ENCODE measurements at regions not wholly inside any gene's neighbourhood (a gene's known extent, or its start where the extent isn't known, plus 50 kb on each side); places are given as distances from the start of the nearest gene placed in this dataset.
A peak's percentile ranks its signal among the peaks of the same experiment; 100 is the strongest.
"Not testable (repeated sequence)": the region's sequence is repeated elsewhere in the genome, so short reads cannot be mapped to it uniquely, and the experiment has no call there.

DNA sequence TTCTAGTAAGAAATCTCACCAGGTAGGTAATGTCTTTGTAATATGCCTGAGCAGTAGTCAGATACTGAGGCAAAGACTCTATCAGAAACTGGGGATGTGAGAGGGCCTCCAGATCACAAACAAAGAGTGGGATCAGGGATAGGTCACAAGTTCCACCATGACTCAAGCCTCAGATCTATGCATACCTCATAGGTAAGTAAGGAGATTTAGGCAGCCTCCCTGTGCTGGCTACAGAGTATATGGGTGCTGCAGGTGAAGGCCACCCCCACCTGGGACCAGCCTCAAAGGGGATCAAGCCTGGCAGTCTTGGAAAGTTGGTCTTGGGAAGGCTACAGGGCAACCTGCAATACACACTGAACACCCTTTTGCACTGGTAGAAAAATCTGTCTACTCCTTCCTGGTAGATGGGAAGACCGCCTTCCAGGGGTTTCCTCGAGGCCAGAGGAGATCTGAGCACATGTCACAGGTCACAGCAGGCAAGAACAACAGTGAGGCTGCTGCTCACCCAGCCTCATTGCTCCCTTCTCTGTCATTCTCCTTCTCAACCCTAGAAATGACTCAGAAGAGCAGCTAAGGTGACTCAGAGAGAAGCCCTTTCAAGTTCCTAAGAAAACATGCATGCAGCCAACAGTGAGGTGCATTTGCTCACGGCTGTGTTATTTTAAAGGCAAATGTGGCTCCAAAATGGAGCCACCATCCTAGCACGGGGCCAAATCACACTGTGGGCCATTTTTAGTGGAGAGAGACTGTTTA, 143.4 kb upstream of the CDKN3 start:
- peak; percentile 68 for DNase-seq (ENCODE audit: low spot score)

DNA sequence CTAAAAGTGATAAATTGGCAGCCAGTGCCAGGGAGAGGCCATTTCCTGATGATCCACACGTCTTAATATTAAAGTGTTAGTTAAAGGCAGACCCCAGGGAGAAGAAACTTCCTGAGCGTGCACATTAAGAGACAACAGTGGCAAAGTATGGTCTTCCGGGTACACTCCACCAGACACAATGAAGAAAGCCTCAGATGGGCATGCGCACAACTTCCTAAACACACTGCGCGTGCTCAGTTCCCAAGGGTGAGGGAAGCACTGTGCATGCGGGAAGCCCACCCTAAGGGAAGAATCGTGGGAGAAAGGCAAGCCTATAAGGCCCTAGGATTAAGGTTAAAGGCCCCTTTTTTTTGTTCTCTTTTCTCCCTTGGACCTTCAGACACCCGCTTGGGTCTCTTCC, 140.7 kb upstream of the CDKN3 start:
- DNase-seq (ENCODE audit: low spot score) = no peak

DNA sequence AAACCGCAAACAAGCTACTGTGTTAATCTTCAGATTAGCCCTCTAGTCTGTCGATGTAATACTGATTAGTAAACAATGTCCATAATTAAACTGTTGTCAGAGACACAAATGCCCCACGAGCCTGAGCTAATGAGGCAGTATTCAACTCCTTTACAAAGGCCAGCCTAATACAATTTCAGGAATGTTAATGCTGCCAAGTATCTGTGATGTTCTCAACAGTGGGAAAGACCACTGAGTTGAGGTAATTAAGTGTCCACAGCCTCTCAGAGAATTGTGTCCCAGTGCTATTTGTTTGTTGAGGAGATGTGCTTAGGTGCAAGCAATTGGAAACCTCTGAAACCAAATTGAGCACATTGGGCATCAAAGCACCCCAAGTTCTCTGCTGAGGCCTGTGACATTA, 139.4 kb upstream of the CDKN3 start:
- no peak for DNase-seq (ENCODE audit: low spot score)

DNA sequence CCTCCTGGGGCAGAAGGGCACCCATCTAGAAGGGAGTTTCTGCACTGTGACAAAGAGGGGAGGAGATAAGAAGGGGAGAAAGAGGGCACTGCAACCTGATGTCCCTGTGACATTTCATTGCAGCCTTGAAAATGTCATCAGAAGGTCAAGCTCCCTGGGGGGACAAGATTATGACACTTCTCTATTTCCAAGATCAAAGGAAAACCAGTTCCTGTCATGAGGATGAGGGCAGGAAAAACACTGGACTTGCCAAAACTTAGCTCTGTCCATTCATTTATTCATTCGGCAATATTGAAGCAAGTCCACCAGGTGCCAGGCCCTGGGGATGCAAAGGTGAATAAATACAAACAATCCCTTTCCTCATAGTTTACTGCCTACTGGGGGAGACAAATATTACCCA, 138.4 kb upstream of the CDKN3 start:
- DNase-seq (ENCODE audit: low spot score) = no peak

DNA sequence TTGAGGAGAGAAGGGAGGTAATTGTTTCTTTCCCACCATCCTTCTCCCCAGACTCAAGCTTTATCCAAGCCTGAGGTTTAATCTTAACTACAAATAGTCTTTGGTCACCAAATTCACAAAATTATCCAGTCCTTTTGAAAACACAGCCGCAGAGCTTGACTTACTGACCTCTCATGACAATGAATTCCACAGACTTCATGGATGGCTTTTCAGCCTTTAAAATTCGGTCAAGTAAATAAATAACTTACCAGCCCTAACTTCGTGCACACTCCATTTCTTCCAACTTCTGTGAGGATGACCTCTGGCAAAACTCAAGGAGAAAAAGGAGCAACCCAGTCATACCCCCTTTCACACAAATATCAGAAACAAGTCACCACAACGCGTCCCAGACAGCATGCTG, 137.0 kb upstream of the CDKN3 start:
- no peak for DNase-seq (ENCODE audit: low spot score)

DNA sequence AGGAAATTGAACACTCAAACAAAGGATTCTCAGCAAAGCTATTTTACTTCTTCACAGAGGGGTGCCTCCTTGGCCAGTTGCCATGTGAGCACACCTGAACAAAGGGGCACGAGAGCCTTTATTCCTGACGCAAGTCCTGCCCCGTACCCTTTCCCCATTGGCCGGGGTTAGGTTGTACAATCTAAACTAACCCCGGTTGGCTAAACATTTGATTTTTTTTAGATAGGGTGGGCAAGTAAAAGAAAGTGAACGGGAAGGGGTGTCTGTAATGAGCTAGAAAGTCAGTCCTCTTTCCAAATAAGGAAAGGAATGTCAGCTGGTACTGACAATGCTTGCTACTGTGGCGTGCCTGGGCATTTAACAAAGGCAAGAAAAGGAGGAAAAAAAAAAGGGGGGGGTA, 135.5 kb upstream of the CDKN3 start:
- no peak for DNase-seq (ENCODE audit: low spot score)

DNA sequence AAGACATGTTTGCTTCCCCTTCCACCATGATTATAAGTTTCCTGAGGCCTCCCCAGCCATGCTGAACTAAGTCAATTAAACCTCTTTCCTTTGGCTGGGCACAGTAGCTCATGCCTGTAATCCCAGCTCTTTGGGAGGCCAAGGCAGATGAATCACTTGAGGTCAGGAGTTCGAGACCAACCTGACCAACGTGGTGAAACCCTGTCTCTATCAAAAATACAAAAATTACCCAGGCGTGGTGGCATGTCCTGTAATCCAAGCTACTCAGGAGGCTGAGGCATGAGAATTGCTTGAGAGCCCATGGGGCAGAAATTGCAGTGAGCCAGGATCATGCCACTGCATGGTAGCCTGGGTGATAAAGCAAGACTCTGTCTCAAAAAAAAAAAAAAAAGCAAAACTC, 130.2 kb upstream of the CDKN3 start:
- DNase-seq (ENCODE audit: low spot score) = not testable (repeated sequence)

DNA sequence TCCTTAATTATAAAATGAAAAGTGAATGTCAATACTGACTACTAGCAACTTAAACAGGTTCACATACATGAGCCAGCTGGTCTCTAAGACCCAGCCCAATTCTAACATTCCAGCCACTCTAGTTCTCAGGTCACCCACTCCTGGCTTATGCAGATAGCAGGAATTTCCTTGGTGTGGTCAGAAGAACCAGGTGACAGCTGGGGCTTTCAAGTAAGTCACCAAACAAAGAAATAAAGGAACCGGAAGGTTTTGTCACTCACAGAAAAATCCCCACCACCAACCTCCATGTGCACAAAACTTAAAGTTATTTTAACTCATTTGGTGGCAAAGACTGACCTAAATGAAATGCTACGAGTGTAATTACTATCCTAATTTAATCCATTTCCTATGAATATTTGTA, 129.6 kb upstream of the CDKN3 start:
- no peak for DNase-seq (ENCODE audit: low spot score)

DNA sequence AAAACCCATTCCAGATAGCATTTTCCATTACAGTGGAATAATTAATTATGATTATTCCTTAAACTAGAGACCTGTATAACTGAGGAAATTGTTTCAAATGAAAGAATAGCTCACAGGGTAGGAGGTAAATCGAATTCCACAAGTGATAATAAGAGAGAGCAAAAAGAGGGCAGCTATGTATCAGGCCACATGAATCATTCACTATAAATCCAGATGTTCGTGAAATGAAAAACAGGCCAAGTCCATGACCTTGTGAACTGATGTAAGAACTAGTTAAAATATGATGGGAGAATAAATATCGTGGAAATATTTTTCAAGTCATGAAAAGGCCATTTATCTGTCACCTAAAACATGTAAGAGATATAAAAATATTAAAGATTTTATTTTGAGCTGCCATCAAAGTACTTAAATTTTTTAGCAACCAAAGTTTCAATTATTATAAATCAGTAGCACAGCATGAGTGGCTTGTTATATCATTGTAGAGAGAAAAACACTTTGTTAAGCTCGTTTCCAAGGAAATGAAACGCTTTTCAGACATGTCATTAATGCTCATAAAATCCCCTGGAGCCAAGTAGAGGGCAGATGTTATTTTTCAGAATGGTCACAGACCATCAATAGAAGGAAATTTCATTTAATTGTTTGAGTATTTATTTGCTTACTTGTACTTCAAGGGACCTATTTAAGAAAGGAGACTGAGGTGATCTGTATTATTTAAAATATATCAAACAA, 120.6 kb upstream of the CDKN3 start:
- no peak for DNase-seq (ENCODE audit: low spot score)

DNA sequence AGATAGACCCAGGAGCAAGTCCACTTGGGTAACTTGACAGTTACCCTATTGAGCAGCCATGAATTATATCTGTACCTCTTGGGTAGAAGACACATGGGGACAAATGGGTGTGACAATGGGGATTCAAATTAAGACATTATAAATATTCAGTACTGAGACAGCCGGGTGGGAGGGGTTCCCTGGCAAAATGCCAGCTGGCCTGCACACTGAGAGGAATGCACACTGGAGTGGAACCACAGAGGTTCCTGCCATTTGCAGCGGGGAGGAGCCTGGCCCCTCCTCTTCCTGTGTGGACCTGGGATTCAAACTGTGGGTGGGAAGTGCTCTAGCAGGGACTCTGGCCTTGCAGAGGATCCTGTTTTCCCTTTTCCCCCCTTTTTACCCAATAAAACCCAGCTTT, 118.7 kb upstream of the CDKN3 start:
- DNase-seq (ENCODE audit: low spot score) = peak; percentile 11

DNA sequence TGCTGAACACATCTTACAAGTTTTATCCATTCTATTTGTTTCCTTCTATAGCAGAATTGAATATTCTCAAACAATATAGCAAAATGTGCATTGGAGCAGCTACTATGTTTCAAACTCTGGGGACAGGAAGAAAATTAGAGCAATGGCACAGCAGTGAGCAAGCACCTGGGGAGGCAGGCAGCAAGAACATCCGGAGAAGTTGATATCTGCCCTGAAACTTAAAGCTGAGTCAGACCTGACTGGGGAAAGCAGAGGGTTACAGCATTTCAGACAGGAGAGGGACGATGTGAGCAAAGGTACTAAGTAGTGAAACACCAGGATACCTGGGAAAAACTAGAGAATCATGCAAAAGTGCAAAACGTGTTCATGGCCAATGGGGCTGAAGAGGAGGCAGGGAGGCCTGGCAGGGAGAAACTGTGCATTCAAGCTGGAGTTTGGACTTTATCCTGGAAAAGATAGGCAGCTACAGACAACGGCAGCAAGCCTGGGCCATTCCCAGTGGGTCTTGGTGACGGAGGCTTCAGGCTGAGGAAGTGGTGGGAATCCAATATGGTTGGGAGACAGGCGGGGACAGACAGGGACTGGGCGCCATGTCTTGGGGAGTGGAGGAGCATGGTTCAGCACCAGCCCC, 118.0 kb upstream of the CDKN3 start:
- no peak for DNase-seq (ENCODE audit: low spot score)

DNA sequence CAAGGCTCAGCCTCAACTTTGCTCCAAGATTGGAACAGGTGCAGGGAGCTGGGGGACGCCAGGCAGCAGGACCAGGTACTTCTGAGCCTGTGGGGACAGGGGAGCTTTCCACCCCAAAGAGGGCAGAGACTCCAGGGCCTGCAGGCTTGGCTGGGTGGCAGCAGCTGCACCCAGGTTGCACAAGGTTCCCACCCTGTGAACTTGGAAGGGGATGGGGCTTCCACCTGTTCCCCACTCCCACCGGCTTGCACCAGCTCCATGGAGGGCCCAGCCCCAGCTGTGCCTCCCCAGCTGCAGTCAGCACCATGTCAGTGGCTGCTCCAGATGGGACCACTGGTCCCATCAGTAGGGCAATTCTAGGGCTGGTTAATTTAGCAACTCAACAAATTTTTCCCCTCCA, 114.0 kb upstream of the CDKN3 start:
- DNase-seq (ENCODE audit: low spot score) = no peak

DNA sequence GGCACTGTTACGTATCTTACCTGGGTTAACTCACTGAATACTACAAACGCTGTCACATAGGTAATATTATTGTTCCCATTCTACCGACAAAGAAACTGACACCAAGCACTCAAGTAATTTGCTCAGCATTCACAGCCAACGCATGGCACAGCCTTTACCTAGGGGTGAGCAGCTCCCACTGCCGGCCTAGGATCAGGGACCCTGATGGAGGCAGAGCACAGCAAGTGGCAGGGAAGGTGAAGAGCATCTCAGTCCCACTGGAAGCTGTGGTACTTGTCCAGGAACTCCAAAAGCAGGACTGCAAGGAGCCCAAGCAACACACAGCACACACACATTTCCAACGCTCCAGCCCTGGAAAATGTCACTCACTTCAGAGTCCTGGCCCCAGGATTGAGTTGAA, 111.8 kb upstream of the CDKN3 start:
- no peak for DNase-seq (ENCODE audit: low spot score)

DNA sequence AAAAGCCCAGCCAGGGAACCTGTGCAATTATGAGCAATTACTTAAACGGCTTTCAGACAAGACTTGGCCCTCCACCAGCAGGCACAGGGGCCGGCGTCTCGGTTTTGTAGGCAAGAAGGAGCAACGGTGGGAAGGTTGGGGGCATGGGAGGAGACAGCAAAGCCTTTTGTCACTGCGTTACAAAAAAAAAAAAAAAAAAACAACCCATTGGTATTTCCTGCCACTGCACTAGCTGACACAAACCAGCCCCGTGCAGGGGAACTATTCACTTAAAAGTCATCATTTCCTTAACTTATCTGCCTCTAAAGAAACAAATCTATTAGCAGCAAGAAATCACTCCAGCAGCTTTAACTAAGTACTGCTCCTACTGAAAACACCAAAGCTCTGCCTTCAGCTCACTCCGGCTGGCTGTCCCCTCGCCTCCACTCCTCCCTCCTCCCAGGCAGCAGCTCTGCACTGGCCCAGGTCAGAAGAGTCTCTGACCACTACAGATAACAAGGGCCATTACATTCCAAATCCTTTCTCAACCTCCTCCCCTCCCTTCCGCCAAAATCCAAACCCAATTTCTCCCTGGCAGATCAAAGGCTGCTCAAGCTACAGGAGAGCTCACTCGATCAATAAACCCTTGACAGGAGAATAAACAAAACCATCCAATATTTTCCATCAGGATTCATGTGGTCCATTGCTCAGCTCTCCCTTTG, 105.2 kb upstream of the CDKN3 start:
- no peak for DNase-seq (ENCODE audit: low spot score)

DNA sequence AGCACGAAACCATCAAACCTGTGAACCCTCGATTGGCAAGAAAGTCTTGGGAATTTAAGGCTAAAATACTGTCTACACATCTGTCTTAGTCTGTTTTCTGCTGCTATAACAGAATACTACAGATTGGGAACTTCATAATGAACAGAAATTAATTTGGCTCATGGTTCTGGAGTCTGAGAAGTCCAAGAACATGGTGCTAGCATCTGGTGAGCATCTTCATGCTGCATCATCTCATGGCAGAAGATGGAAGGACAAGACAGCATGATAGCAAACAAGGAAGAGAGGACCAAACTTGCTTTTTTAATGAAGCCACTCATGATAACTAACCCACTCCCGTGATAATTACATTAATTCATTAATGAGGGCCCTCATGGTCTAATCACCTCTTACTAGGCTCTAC, 102.0 kb upstream of the CDKN3 start:
- no peak for DNase-seq (ENCODE audit: low spot score)

DNA sequence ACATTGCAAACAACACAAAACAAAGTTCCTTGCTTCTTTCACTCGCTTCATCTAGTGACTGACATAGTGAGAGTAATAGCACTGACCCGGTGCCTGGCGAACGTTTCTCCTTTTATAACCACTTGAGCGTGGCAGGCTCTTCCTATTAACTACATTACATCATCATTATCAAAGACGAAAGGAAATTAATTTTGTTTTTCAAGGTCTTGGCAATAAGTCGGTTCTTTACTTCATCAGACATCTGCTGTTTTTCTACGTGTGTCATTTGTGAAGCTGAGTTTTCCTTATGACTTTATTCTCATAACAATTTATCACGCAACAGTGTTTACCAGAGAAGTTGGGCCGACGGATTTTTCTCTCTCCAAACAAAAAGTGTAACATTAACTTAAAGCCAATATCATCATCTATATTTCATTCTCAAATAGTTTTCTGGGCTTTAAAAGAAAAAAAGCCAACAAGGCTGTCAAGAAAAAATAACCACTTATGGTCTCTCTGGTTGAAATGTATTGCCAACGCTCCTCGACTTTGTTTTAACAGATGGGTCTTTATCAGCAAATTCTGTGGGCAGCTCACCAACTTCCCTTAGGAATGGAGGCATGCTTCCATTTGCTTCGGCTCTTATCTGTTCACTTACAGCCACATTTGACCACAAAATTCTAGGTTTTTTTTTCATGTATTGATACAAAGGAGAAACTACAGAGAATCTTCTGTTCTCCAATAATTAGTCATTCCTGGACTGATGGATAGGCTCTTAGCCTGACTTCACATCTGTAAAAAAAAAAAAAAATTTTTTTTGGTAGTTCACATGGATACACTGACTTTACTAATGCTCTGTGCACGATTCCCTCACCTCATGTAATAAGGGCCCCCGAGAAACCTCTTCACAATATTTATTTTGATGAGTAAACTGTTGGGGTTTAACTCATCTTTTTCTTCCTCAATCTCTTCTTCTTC, 97.1 kb upstream of the CDKN3 start:
- no peak for DNase-seq (ENCODE audit: low spot score)

DNA sequence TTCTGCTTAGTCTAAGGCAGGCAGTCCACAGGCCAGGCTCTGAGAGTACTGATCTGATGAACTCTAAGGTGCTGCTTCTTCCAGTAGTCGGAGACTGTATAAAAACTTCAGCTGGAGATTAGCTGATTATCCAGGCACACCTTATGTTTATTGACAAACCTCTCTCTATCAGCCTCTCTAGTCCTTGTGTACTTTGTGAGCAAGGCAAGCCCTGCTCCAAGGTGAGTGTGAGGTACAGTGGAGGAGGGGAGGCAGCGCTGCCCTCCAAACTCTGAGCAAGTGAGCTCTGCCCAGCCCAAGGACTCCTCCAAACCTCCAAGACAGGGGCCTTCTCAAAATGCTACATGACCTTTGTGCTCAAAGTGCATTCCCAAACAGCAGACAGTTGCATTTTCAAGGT, 95.9 kb upstream of the CDKN3 start:
- no peak for DNase-seq (ENCODE audit: low spot score)

DNA sequence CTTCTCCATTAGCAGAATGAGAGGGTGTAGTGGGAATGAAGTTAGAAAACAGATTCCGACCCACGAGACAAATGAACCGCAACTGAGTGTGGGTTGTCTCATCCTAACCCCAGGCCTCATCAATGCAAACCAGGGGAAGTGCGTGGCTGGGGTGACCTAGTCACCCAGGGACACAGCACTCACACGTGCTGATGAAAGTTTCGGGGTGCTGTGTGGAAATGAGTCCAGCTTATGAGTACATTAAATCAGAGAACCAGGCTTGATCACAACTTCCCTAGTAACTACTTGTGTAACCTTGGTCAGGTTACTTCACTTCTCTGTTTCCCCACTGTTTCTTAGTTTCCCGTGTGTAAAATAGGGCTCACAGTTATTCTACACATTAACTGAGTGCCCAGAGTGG, 95.4 kb upstream of the CDKN3 start:
- DNase-seq (ENCODE audit: low spot score) = no peak

DNA sequence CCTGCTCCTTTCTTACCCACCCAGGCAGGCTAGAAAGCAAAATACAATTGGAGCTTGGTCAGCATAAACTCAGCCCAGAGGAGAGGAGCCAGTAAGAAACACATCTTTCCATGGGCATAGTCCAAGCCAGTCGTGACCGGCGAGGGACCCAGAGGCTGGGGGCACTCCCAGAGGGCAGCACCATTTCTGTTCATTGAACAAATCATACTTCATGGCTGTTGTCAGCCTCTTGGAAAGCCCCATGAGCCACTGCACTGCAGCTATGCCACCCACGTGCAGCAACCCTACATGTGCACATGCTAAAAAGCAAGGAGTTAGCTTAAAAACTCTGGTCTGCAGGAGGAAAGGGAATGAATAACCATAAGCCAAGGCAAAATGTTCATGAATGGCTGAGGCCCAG, 90.0 kb upstream of the CDKN3 start:
- no peak for DNase-seq (ENCODE audit: low spot score)

DNA sequence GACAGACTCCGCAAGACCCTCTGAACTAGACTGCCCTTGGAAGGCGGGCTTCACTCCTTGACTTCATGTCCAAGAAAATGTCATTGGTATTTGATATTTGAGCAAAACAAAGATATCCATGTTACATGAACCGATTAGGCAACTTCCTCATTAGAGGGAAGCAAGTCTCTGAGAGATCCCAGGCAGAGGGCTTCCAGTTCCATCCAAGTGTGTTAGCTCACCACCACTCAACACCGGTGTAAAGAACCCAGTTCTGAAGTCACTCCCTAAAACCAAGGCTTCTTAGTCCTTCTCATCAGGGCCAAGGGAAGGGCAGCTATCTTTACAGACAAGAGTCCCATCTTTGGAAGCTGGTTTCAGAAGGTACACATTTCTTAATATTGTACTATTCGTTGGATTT, 87.2 kb upstream of the CDKN3 start:
- DNase-seq (ENCODE audit: low spot score) = no peak

DNA sequence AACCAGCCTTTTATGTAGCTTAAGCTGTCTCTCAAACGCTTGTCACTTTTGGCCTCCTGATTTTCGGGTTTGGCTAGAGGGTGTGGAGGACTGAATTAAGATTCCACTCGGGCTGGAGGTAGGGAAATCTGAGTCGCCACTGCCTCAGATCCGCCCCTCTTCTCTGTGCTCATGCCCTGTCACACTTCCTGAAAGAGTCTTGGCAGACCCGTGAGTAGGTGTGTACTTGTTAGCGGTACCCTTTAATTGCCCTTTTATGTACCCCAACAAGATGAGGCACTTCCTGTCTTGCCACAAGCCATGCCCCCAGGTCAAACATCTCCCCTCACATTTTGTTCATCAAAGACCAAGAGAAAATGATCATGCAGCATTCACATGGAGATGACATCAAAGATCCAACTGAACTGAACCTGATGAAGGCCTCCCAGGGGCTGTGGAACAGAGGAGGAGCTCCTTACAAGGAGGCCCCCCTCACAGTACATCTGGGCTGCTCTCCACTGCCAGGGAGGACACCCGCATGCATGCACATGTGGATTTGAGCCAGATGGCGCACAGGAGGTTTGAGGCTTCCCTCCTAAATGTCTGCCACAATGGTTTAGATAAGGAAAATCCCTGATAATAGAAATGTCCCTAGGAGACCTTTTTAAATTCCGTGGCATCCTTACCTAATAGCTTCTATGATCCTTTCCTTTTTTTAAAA, 86.5 kb upstream of the CDKN3 start:
- DNase-seq (ENCODE audit: low spot score) = peak; percentile 21
